ENCODE measurements at regions not wholly inside any gene's neighbourhood (a gene's known extent, or its start where the extent isn't known, plus 50 kb on each side); places are given as distances from the start of the nearest gene placed in this dataset.
"Not testable (repeated sequence)": the region's sequence is repeated elsewhere in the genome, so short reads cannot be mapped to it uniquely, and the experiment has no call there.

- DNase-seq, result not testable (repeated sequence)
Observed at GRCh38 chr3:139116631-139117030, 71.9 kb upstream of the PRR23C start.

DNA sequence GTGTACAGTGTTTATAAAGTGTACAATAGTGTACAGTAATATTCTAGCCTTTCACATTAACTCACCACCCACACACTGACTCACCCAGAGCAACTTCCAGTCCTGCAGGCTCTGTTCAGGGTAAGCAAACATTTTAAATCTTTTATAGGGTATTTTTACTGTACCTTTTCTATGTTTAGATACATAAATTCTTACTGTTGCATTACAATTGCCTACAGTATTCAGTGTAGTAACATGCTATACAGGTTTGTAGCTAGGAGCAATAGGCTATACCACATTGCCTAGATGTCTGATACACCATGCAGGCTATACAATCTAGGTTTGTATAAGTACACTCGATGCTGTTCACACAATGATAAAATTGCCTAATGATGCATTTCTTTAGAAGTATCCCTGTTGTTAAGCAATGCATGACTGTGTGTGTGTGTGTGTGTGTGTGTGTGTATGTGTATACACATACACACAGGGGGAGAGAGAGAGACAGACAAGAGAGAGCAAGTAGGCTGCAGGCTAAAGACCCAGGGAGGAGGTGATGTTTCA, 72.5 kb upstream of the PRR23C start:
- no peak for DNase-seq

GRCh38 chr3:139117883-139118760, 73.4 kb upstream of the PRR23C start:
- no peak for DNase-seq

DNA sequence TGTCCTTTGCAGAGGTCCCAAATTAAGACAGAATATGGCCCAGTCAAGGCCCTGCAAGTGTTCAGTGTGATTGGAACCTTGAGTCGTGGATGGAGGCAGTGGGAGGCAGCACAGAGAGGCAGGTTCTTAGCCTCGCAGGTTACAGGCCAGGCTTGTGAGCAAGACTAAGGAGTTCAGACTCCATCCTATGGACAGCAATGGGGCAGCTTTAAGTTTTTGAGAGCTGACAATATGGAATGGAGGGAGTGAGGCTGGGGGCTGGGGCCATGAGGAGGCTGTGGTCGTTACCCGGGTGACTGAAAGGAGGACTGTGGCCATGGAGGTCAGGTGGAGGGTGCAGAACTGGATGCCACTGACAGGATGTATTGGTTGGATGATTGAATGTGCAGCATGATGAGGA, 74.1 kb upstream of the PRR23C start:
- no peak for DNase-seq

DNA sequence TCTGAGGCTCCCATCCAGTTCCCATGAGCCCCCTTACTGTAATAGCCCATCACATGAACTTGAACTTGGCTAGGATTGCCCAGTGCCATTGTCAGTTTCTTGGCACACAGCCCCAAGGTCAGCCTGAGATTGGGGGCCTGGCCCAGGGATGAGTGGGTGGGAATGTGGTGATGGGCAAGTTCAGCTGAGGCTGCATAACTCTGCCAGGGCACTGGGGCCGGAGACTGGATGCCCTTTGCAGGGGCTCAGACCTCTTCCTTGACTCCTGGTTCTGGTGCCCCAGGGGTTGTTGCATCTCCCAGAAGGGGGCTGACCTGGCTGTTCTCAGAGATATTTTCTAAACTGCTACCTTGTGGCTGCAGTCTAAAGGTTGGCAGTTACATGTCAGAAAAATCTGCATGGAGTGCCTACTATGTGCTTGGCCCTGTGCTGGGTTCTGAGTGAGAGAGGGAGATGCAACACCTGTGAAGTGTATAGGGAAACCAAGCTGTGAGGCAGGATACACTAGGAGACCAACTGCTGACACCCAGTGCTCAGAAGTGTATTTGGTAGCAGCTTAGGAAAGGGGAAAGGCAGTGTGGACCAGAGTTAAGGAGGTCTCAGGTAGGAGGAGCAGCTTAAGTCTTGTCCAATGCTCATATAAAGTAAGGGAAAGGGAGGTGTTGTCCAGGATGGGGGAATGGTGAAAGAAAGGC, 74.8 kb upstream of the PRR23C start:
- DNase-seq, result no peak

DNA sequence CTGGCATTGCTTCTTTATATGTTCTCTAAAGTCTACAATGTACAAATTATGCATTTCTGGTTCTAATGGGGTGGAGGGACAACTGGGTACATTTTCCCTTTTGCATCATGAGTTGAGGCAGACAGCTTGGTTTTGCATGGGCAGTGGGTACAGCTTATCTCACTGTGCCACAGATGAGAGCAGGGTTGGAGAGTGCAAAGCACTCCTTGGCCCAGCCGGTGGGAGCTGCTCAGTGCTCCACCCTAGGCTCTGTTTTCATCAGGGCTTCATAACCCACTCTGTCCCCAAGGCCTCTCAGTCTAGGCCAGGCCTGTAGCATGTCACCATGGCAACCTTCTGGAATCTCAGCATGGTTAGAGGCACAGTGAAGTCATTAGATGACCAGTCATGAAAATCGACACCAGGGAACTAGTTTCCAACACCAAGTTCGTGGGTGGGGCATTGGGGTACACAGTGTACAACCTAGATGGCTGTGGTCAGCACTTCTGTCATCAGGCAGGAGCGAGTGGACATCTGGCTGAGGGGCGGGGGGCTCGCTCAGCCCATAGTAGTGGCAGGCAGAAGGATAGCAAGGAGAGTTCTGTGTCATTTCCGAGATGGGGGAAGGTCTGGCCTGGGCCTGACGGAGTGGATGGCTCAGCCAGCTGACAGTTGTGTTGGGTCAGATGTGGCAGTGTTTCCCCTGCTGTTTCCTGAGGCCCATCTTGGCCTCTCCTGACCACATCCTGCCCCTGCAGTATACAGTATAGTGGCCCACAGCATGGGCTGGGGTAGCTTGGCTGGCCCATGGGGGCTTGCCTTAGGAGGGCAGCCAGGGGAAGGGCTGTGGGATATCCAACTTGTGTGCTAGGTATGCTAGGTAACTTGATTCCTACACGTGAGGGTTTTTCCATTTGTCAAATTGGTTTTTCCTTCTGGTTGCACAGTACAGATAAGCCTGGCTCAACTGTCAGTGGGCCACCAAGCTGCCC, 75.7 kb upstream of the PRR23C start:
- DNase-seq, result no peak

DNA sequence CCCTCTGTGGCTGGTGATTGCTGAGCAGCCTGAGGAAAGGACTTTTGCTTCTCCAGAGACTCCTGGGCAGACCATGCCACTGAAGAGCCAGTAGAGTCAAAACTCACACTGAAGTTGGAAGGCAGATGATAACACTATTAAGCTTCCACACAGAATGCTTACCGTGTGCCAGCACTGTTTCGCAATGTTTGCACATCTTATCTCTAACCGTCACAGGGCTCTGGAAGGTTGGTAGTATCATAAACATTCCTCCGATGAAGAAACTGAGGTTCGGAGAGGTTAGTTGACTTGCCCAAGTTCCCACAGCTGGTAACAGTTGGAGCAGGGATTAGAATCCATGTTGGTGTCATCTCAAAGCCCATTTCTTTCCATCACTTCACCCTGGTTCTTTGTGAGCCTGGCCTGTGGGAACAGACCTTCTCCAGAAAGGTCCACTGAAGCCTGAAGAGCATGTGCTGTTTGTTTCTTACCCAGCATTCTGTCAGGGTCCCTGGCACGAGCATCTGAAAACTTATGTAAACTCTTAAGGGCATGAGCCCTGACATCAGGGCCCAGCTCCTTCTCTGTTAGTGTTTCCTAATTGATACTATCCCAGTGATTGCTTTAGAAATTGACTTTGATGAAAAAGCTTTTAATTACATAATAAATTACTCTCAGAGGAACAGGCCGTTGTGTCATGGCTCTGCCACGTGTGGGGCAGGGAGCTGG, 77.0 kb upstream of the PRR23C start:
- no peak for DNase-seq

DNA sequence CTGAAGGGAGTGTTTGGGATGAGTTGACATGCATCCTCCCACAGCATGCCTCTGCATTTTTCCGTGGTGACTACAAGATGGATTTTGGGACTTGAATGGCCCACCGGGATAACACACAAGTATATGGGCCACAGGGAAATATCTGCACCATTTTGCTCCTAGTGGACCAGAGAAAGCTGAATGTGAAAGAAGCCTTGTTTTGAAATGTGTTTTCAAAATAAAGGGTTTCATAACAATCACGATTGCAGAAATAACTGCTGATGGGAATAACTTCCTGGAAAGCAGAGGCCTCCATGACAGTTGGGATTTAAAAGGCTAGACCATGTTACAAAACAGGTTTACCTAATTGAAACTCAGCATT, 77.5 kb upstream of the PRR23C start:
- no peak for DNase-seq

DNA sequence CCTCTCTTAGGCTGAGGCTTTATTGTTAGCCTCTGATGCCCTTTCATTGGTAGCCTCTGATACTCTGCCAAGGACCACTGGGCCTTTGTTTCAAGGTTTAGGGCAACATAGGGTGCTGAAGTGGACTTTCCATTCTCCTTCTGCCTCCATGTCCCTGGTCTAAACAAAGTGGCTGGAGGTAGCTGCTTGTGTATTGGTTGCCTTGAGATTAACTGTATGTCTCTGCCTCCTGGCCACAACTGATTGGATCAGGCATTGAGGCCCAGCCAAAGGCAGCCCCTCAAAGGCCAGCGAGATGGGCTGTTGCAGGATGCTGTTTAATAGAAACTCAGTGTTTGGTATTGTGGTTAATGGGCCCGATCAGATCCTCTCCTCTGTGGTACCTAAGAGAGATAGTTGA, 77.9 kb upstream of the PRR23C start:
- no peak for DNase-seq

DNA sequence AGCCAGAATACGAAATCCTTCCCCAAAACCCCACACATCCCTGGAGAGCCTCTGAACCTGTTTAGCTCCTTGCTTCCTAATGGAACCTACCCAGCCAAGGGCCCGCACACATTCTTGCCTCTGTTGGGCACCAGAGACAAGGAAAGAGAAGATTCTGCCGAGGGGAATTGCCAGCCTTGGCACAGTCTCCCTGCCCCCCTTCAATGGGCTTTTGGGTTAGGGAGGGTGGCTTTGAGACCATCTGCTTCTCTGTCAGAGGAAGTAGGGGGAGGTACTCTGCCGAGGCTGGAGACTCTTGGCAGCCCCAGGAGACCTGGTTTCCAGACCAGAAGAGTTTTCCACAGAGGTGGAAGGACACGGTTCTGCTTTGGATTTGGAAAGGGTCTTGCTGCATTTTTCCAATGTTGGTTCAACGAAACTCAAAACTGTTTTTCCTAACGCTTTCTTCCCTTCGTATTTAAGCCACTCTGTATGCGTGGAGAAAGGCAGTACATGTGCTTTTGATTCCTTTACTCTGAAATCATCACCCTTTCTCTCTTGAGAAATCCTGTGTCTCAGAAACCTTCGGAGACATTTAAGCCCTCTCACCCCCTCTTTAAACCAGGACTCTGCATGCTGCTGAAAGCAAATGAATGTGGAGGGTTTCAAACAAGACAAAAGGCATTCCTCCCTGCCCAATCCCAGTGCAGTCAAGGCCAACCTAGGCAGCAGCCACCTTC, 78.8 kb upstream of the PRR23C start:
- no peak for DNase-seq

DNA sequence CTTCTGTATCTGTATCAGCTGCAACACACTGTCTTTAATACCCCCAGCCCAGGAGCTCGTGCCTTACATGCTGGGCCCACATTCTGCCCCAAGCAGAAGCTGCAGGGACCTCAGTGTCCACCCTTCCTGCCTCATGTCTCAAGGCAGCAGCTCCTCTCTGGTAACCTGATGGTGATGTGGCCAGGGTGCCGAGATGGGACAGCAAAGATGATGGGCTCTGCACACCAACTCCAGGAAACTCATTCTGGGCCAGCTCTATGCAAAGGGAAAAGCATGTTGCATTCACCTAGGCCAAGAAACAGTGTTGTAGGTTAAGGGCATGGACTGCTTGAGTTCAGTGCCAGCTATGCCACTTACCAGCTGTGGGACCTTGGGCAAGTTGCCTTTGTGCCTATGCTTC, 79.5 kb upstream of the PRR23C start:
- no peak for DNase-seq

DNA sequence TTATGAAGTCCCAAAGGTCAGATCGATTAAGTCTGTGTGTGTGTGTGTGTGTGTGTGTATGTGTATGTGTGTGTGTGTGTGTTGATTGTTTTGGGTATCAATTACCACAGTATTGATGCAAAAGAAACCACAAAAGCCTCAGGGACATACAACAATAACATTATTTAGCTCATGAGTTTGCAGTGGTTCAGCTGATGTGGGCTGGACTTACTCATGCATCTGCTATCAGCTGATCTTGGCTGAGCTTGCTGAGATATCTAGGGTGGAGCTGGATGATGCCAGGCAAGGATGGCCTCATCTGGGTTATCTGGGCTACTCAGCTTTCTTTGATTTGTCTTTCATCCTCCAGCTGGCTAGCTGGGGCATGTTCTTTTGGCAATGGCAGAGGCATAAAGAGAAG, 82.4 kb upstream of the PRR23C start:
- no peak for DNase-seq

- not testable (repeated sequence) for DNase-seq
Observed at GRCh38 chr3:139127629-139128028, 82.9 kb upstream of the PRR23C start.

- DNase-seq, result no peak
Observed at GRCh38 chr3:139128803-139129202, 84.1 kb upstream of the PRR23C start.

GRCh38 chr3:139129892-139130291, 85.2 kb upstream of the PRR23C start:
- DNase-seq, result no peak

DNA sequence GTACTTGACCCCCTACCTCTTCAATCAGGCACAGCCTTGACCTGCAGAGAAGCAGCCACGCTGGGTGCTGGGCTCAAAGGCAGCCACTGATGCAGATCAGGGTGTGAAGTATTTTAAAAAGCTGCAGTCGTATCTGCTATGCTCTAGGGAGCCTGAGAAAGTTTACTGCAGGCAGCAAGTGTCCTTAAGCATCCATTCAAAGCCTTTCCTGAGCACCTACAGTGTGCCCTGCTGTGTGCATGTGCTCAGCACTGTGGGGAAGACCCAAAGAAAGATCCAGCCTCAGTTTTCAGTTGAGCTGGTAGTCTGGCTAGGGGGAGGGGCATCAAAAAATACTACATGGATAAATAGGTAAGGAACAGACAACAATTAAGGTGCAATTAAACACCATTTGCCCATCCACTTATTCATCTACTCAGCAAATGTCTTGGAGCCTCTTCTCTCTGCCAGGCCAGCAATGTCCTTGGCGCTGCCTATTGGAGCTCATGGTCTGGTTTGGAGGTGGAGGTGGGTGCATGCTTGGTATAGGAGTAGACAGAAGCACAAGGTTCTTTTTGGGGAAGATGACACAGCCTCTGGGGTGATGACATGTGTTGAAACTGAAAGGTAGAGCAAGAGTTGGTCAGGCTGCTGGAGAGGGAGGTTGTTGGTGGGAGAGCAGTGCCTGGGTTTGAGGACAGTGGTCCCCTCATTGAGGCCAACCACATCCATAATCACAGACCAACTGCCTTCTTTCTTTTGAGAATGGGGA, 85.9 kb upstream of the PRR23C start:
- no peak for DNase-seq

DNA sequence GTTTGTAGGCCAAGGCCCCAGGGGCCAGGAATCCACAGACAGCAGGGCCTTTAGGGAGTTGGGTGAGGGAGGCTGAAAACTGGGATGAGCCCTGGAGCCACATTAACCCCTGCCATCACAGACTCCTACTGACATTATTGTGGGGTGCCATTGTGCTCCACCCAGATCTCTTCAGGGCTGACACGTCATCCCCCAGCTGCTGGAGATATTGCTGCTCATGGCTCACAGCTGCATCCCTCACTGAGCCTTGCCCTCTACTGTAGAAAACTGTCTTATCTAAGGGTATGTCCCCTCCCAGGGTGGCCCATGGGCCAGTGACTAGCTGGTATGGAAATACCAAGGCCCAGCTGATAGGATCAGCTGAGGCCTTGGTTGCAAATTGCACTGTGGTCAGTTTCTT, 87.3 kb upstream of the PRR23C start:
- DNase-seq, result no peak

DNA sequence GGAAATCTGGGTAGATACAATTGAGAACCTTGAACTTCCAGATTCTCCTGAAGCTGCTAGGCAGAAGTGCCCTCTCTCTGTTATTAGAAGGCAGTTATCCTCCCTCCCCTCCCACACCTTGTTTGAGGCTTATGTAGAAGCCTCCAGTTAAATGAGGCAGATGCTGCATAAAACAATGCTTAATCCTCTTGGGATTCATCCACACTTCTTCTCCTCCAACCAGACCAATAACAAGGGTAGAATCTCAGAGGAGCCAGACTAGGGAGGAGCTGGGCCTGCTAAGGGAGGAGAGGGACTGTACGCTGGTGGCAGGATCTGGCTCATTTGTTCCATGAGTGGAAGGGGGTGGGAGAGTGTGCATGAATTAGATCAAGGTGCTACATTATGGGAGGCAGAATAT, 88.3 kb upstream of the PRR23C start:
- DNase-seq, result no peak

- DNase-seq, result no peak
Observed at GRCh38 chr3:139134678-139135372, 90.1 kb upstream of the PRR23C start.

DNA sequence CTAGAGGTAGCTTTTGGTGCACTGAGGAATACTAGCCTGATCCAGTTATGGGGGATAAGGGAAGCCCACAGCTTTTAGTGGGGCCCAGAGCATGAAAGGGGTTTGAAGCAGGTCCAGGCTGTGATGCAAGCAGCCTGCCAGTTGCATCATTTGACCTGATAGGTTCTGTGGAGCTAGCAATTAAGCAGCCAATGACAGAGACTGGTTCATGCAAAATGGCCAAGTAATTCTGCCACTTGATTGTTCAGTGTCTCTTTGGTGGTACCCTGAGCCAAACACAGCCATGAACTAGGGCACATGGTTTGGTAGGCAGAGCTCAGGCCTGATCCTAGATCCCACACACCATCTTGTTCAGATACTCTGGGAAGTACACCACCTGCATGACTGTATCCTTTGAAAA, 91.0 kb upstream of the PRR23C start:
- DNase-seq, result no peak

Measured in activated CD4-positive, CD25-positive, alpha-beta regulatory T cell treated with anti-CD3 and anti-CD28 coated beads, Interleukin-2, amount 50 U/mL, for 72 hours (primary cell).